HepG2 (cell line): ENCODE measurements at regions not wholly inside any gene's neighbourhood (a gene's known extent, or its start where the extent isn't known, plus 50 kb on each side); places are given as distances from the start of the nearest gene placed in this dataset.

Experiments used
- ATAC-seq: fragments of 200-7000 bp; cut with Tn5 transposase; 3 replicates; pipeline ENCODE4 v1.9.1; 2020; ENCODE audit warnings: mild to moderate bottlenecking, moderate library complexity
- BruUV-seq: library from RNA; stranded (reverse); fragments of 400-500 nt; replicated peaks from 2 replicates; lab custom pipeline; 2021; lab: Mats Ljungman, UMichigan
- CTCF ChIA-PET: fragments of 300-600 bp; formaldehyde crosslinking; extraction: SDS; loops from one replicate; lab custom pipeline; 2021; ENCODE audit warnings: low total read pairs, inconsistent platforms, low intra/inter-chr PET ratio; lab: Yijun Ruan, JAX
- POLR2A ChIA-PET: fragments of 350-600 bp; sonication (Branson Sonifier 250); formaldehyde crosslinking; loops from one replicate; lab custom pipeline; 2020; ENCODE audit warnings: antibody characterized with exemption, inconsistent platforms; lab: Yijun Ruan, JAX
- DNase-seq: peaks from one replicate; pipeline ENCODE4 v3.0.0-alpha.2; 2015; ENCODE audit warnings: low spot score
- FAIRE-seq: peaks from 3 replicates; lab custom pipeline; 2011; peaks lifted over from hg19 to GRCh38; lab: Jason Lieb, UNC
- H2AFZ ChIP-seq: one replicate; pipeline ENCODE4 v1.6.1; 2011; ENCODE audit warnings: low read length, inconsistent platforms
- H3K27ac ChIP-seq: fragments of 300-600 bp; 3 replicates; pipeline ENCODE4 v1.8.0; 2011; ENCODE audit warnings: mixed run types, mild to moderate bottlenecking, mixed read lengths, low read length, inconsistent platforms; ENCODE audit not compliant: insufficient read depth; ENCODE audit errors: extremely low read length
- H3K27me3 ChIP-seq, 2 experiments: fragments of 200-600 bp in 1 of 2; 2 replicates in 1 of 2; 3 replicates in 1 of 2; pipeline versions ENCODE4 v1.6.0 to v1.8.0; 2011; ENCODE audit warnings: low read length in 2 of 2, mild to moderate bottlenecking in 2 of 2, moderate library complexity in 2 of 2, inconsistent platforms in 1 of 2; ENCODE audit not compliant: insufficient read depth in 2 of 2, control insufficient read depth in 1 of 2
- H3K36me3 ChIP-seq, 2 experiments: fragments of 200-600 bp in 1 of 2; replicated peaks in 1 of 2; 2 replicates in 1 of 2; 3 replicates in 1 of 2; pipeline versions ENCODE4 v1.5.1 to v1.8.0; 2011; ENCODE audit warnings: low read length in 2 of 2, inconsistent platforms in 1 of 2; ENCODE audit not compliant: insufficient read depth in 2 of 2, control insufficient read depth in 1 of 2
- H3K4me1 ChIP-seq: 2 replicates; pipeline ENCODE4 v1.5.1; 2012; ENCODE audit warnings: low read length, inconsistent platforms; ENCODE audit not compliant: insufficient read depth
- H3K4me2 ChIP-seq: 2 replicates; pipeline ENCODE4 v1.6.0; 2011; ENCODE audit warnings: low read depth, low read length, inconsistent platforms
- H3K4me3 ChIP-seq, 3 experiments: fragments of 200-600 bp in 1 of 3; sonication (generic), shearing (Covaris generic) in 1 of 3; replicated peaks in 1 of 3; 2 replicates each; pipeline ENCODE4 v1.5.1; 2011 to 2016; ENCODE audit warnings: low read length in 3 of 3, inconsistent platforms in 2 of 3, low read depth in 2 of 3, mild to moderate bottlenecking in 2 of 3, control low read depth in 1 of 3, mixed read lengths in 1 of 3; ENCODE audit not compliant: insufficient read depth in 1 of 3
- H3K79me2 ChIP-seq: one replicate; pipeline ENCODE4 v1.6.1; 2011; ENCODE audit warnings: low read length, inconsistent platforms; ENCODE audit not compliant: insufficient read depth
- H3K9ac ChIP-seq: 2 replicates; pipeline ENCODE4 v1.6.0; 2011; ENCODE audit warnings: mild to moderate bottlenecking, low read depth, low read length, inconsistent platforms; ENCODE audit not compliant: insufficient read depth
- H3K9me3 ChIP-seq: 2 replicates; pipeline ENCODE4 v1.5.1; 2012; ENCODE audit warnings: mild to moderate bottlenecking, low read length
- H4K20me1 ChIP-seq: 2 replicates; pipeline ENCODE4 v1.6.0; 2011; ENCODE audit warnings: inconsistent platforms, mild to moderate bottlenecking, low read length, moderate library complexity; ENCODE audit not compliant: insufficient read depth
- DNMT3B ChIP-seq: conservative IDR thresholded peaks from 2 replicates; pipeline ENCODE4 v1.6.1; 2016; ENCODE audit warnings: missing biosample characterization, control low read depth
- FOXA1 ChIP-seq, 2 experiments: fragments of 450-650 bp in 1 of 2; sonication (generic) in 1 of 2; formaldehyde crosslinking in 1 of 2; IDR thresholded peaks; 2 replicates each; pipeline versions ENCODE4 v1.4.0 to v1.6.1; 2016 to 2020; ENCODE audit warnings: missing genetic modification reagents in 1 of 2
- GATAD2A ChIP-seq: IDR thresholded peaks from 2 replicates; pipeline ENCODE4 v1.6.1; 2016
- MEIS1 ChIP-seq: sonication (generic); formaldehyde crosslinking; IDR thresholded peaks from 2 replicates; pipeline ENCODE4 v1.9.0; 2021; ENCODE audit warnings: mild to moderate bottlenecking, missing genetic modification reagents, moderate library complexity, borderline replicate concordance
- MTF2 ChIP-seq: sonication (generic); formaldehyde crosslinking; IDR thresholded peaks from 2 replicates; pipeline ENCODE4 v1.5.0; 2020; ENCODE audit warnings: missing genetic modification reagents, borderline replicate concordance
- NCOA5 ChIP-seq: sonication (generic); formaldehyde crosslinking; IDR thresholded peaks from 2 replicates; pipeline ENCODE4 v1.4.0; 2020; ENCODE audit warnings: missing genetic modification reagents
- ZNF205 ChIP-seq: IDR thresholded peaks from 2 replicates; pipeline ENCODE4 v1.6.1; 2018; ENCODE audit warnings: missing biosample characterization, missing genetic modification reagents
- ZNF34 ChIP-seq: sonication (generic); formaldehyde crosslinking; IDR thresholded peaks from 2 replicates; pipeline ENCODE4 v1.4.0; 2020; ENCODE audit warnings: mild to moderate bottlenecking, missing genetic modification reagents, borderline replicate concordance
- ZNF672 ChIP-seq: sonication (generic); formaldehyde crosslinking; IDR thresholded peaks from 2 replicates; pipeline ENCODE4 v1.8.1; 2022; ENCODE audit warnings: missing genetic modification reagents
- ZSCAN9 ChIP-seq: IDR thresholded peaks from 2 replicates; pipeline ENCODE4 v1.6.1; 2016; ENCODE audit warnings: borderline replicate concordance
- whole genome bisulfite sequencing: methylation state at CpG from one replicate; pipeline ENCODE4 v1.1.6; 2017; ENCODE audit warnings: low lambda C conversion rate; 5-methylcytosine and 5-hydroxymethylcytosine counted together
- in situ Hi-C: cut with HindIII; loops from 2 replicates; pipeline ENCODE4 v1.10.0; 2017; ENCODE audit warnings: low pct_unique_long_range_greater_than_20kb; ENCODE audit not compliant: extremely low pct_ligation_motif_present
- intact Hi-C: fragments of 100-400 bp; cut with micrococcal nuclease; formaldehyde crosslinking; loops from one replicate; pipeline ENCODE4 v1.10.0; 2022; ENCODE audit not compliant: unreplicated experiment
- TF ChIP-seq, protein P1 (sequence below): sonication (generic); formaldehyde crosslinking; IDR thresholded peaks from 2 replicates; pipeline ENCODE4 v1.4.0; 2020; ENCODE audit warnings: missing genetic modification reagents

DNA sequence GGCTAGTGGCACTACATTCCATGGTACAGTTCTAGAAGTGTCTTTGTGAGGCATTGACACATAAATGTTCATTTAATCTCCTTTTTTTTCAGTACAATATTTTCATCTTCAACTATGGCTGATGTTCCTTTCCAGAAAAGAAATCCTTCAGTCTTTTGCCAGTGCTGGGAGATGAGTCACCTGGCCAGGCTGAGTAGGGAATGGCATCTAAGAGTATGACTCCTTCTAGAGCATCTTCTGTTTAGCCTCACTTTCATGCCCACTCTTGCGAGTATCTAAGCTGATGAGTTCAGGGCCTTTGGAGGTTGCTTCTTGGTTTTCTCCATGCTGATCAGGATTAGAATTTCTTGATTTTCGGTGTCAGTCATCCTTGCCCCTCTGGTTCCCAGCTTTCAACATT lies 124.4 kb downstream of the SLC28A3 start:
- H4K20me1 ChIP-seq: no peaks in the 10 kb centered on the region
- no TSS peak for BruUV-seq
- DNase-seq: no peak
- ChIA-PET CTCF (no interaction called here), POLR2A (no interaction called here)
- no peaks in the 10 kb centered on the region; a peak in 1 of 5 replicates for H3K27me3 ChIP-seq
- no peaks in the 10 kb centered on the region for H3K4me1 ChIP-seq
- H3K27ac ChIP-seq: no peak overlapping the region
- H3K79me2 ChIP-seq: no peaks in the 10 kb centered on the region
- no peak for ATAC-seq
- whole genome bisulfite sequencing: 7% methylated on average over 2 of the region's 2 CpGs
- H2AFZ ChIP-seq: no peak overlapping the region
- no peaks in the 10 kb centered on the region for H3K36me3 ChIP-seq
- FAIRE-seq: no peak
- intact Hi-C loops (no loop called here), in situ Hi-C loops (no loop called here)
- no peak overlapping the region for H3K4me2 ChIP-seq
- TF ChIP-seq GATAD2A: no peak
- TF ChIP-seq NCOA5 (CRISPR knock-in tag): no peak
- TF ChIP-seq DNMT3B (CRISPR knock-in tag): no peak
- TF ChIP-seq ZNF672 (CRISPR knock-in tag): no peak
- no peak for TF ChIP-seq ZNF205 (CRISPR knock-in tag)
- TF ChIP-seq, protein P1, sequence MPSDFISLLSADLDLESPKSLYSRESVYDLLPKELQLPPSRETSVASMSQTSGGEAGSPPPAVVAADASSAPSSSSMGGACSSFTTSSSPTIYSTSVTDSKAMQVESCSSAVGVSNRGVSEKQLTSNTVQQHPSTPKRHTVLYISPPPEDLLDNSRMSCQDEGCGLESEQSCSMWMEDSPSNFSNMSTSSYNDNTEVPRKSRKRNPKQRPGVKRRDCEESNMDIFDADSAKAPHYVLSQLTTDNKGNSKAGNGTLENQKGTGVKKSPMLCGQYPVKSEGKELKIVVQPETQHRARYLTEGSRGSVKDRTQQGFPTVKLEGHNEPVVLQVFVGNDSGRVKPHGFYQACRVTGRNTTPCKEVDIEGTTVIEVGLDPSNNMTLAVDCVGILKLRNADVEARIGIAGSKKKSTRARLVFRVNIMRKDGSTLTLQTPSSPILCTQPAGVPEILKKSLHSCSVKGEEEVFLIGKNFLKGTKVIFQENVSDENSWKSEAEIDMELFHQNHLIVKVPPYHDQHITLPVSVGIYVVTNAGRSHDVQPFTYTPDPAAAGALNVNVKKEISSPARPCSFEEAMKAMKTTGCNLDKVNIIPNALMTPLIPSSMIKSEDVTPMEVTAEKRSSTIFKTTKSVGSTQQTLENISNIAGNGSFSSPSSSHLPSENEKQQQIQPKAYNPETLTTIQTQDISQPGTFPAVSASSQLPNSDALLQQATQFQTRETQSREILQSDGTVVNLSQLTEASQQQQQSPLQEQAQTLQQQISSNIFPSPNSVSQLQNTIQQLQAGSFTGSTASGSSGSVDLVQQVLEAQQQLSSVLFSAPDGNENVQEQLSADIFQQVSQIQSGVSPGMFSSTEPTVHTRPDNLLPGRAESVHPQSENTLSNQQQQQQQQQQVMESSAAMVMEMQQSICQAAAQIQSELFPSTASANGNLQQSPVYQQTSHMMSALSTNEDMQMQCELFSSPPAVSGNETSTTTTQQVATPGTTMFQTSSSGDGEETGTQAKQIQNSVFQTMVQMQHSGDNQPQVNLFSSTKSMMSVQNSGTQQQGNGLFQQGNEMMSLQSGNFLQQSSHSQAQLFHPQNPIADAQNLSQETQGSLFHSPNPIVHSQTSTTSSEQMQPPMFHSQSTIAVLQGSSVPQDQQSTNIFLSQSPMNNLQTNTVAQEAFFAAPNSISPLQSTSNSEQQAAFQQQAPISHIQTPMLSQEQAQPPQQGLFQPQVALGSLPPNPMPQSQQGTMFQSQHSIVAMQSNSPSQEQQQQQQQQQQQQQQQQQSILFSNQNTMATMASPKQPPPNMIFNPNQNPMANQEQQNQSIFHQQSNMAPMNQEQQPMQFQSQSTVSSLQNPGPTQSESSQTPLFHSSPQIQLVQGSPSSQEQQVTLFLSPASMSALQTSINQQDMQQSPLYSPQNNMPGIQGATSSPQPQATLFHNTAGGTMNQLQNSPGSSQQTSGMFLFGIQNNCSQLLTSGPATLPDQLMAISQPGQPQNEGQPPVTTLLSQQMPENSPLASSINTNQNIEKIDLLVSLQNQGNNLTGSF: no peak
- TF ChIP-seq MTF2: no peak
- no peak for TF ChIP-seq ZNF34 (CRISPR knock-in tag)
- no peak for TF ChIP-seq ZSCAN9 (CRISPR knock-in tag)
- TF ChIP-seq FOXA1 (IDR thresholded peaks at IDR 0.05): no peak
- no peak for TF ChIP-seq FOXA1 (CRISPR knock-in tag; IDR thresholded peaks at IDR 0.05)
- no peak for TF ChIP-seq MEIS1
- H3K4me3 ChIP-seq: no peak overlapping the region
- no peaks in the 10 kb centered on the region for H3K9me3 ChIP-seq
- no peak overlapping the region for H3K9ac ChIP-seq
